ENCODE measurements at regions not wholly inside any gene's neighbourhood (a gene's known extent, or its start where the extent isn't known, plus 50 kb on each side); places are given as distances from the start of the nearest gene placed in this dataset.
A peak's percentile ranks its signal among the peaks of the same experiment; 100 is the strongest.

DNA sequence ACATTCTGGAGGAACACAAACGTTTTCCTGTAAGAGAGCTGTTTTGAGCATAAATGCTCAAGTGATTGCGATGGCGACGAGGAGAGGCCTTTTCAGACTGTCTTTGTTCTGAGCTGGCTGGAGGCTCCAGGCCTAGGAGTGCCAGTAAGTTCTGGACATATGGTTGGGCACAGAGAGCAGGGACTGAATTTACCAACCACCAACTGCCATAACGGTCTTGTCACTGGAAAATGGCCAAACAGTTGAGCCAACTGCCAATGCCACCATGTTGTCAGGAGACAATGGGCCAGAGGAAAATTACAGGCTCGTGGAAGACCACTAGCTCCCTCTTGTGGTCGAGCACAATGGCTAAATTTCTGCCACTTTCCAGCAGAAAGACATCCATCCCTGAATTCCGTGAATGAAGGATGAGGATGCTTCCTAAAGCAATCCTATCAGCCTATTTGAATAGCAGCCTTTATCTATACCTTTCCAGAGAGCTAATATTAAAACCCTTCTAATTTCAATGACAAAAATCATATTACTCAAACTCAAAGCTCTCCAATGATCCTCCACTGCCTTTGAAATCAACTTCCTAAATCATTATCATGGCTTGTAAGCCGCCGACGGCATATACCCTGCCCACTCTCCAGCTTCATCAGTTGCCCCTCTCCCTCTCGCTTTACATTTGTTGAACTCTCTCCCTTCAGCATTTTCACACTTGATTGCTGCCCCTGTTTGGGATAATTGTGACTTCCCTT is 66.9 kb upstream of the GLIS3 start:
- TF ChIP-seq, protein P1, sequence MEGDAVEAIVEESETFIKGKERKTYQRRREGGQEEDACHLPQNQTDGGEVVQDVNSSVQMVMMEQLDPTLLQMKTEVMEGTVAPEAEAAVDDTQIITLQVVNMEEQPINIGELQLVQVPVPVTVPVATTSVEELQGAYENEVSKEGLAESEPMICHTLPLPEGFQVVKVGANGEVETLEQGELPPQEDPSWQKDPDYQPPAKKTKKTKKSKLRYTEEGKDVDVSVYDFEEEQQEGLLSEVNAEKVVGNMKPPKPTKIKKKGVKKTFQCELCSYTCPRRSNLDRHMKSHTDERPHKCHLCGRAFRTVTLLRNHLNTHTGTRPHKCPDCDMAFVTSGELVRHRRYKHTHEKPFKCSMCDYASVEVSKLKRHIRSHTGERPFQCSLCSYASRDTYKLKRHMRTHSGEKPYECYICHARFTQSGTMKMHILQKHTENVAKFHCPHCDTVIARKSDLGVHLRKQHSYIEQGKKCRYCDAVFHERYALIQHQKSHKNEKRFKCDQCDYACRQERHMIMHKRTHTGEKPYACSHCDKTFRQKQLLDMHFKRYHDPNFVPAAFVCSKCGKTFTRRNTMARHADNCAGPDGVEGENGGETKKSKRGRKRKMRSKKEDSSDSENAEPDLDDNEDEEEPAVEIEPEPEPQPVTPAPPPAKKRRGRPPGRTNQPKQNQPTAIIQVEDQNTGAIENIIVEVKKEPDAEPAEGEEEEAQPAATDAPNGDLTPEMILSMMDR (IDR thresholded peaks at IDR 0.05): peak; percentile 19 to 50 (median 44)
- TF ChIP-seq POLR2AphosphoS5 (IDR thresholded peaks at IDR 0.05): no peak
